ENCODE measurements at regions not wholly inside any gene's neighbourhood (a gene's known extent, or its start where the extent isn't known, plus 50 kb on each side); places are given as distances from the start of the nearest gene placed in this dataset.

DNA sequence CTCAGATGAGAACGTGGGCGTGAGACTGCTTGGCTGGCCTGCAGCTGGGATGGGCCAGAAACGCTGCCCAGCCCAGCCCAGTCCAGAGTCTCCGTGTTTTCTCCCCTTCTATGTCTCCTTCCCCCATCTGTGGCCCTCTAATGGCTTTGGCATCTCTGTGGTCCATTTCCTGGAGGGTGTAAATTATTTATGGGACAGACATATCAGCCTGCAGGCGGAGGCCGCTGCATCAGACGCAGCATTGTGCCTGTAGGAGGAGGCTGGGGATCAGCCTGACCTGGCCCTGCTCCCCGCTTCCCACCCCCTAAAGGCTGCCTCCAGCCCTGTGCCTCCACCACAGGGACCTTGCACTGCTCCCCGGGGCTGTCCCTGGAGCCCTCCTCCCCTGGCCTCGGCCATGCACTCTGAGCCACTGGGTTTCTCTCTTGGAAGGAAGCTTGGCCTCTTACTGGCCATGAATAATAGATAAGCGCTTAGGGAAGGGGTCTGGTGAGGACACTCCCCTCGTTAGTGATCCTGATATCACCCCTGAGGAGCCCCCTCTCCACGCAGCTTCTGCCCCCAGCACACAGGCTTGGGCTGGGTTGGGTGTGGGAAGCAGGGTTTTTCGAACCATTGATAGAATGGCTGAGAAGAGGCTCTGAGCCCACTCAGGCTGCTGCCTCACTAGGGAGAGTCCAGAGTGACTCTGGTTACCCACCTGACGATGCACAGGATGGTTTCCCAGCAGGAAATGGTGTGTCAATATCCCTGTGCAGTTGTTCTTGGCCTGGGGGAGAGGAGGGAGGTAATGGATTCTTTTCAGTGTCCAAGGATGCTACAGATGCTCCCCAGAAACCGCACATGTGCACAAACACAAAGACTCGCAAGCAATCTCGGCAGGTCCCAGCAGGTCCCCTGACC is 185.5 kb downstream of the MYCN start:
- no peak for DNase-seq

DNA sequence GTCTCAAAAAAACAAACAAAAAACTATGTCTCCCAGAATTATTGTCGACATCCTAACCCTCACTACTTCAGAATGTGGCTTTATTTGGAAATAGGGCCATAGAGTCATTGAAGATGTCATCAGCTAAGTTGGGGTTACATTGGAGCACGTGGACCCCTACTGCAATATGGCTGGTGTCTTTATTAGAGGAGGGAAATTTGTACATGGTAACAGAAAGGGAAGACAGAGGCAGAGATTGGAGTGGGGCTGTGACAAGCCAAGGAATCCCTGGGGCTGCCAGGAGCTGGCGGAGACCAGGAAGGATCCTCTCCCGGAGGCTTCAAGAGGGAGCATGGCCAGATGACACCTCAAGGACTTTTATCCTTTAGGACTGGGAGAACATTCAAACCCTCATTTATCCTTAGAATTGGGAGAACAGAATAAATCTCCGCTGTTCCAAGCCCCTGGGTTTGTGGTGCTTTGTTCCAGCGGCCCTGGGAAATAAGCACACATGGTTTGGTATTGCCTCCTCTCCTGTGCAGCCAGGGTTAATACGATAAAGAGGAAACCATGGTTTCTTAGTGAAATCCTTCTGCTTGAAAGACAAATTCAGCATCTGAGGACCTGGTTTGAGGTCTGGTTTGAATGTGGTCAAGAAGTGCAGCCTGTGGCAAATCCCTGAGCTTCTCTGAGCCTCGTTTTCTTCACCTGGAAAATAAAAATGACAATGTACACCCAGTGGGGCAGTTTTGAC is 184.7 kb downstream of the MYCN start:
- DNase-seq = no peak

DNA sequence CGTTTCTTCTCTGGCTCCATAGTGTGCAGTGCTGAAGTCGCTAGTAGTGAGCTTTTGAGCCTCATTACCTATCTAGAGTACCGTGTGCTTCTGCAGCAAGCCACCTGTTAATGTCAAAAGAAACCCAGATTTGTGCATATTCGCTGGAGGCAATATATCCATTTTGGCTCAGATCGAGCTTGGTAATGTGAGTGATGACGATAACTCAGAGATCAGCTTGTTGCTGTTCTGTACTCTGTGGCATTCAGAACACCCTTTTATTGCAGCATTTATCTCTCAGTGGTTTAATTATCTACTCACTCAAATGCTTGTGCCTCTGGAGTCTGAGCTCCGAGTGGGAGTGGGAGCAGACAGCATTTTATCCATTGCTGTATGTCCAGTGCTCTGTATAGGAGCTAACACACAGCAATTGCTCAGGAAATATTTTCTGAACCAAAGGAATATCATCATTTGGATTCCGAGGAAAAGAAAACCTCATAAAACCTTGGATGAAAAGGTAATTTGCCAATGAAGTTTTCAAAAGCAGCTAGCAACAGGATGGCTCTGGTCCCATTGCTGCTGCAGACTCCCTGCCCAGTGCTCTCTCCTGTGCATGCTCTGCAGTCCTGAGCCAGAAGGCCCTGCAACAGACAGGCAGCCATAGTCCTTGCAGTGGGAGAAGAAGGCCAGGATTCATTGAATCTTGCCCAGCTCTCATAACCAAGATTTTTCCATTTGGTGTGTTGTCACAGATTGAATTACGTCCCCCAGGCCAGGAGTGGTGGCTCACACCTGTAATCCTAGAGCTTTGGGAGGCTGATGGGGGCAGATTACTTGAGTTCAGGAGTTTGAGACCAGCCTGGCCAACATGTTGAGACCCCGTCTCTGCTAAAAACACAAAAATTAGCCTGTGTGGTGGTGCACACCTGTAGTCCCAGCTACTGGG is 183.8 kb downstream of the MYCN start:
- no peak for DNase-seq

DNA sequence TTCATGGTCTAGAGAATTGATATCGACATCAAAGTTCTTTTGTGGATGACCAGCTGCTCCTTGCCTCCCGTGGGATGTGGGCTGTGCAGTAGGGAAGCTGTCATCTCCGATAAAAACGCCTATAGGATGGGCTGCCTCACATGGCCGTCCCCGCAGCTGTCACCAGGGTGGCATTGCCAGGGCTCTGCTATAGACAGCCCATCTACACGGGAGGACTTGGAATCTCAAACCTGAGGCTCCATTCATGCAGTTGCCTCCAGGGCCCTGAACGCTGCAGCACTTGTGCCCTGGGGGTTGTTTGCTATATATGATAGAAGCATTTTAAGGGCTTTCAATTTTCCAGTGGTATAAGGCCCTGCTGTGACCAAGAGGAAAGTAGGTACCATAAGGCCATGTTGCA is 183.1 kb downstream of the MYCN start:
- DNase-seq = no peak

DNA sequence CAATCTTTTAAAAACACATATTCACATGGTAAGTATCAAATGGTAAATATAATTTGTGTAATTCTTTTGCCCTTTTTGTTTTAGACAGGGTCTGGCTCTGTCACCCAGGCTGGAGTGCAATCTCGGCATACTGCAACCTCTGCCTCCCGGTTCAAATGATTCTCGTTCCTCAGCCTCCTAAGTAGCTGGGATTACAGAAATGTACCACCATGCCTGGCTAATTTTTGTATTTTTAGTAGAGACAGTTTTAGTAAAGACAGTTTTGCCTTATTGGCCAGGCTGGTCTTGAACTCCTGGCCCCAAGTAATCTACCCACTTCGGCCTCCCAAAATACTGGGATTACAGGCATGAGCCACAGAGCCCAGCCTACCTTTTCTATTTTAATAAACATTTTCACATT is 182.2 kb downstream of the MYCN start:
- DNase-seq = no peak

DNA sequence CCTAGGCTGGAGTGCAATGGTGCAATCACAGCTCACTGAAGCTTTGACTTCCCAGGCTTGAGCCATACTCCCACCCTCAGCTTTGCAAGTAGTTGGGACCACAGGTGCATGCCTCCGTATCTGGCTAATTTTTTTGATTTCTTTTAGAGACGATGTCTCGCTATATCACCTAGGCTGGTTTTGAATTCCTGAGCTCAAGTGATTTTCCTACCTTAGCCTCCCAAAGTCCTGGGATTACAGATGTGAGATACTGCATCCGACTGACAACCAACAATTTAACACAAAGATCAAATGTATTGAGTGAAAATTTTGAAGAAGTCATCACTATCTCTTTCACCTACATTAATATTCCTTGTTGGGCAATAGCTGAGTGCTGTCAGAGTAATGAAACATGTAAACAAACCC is 181.6 kb downstream of the MYCN start:
- no peak for DNase-seq

DNA sequence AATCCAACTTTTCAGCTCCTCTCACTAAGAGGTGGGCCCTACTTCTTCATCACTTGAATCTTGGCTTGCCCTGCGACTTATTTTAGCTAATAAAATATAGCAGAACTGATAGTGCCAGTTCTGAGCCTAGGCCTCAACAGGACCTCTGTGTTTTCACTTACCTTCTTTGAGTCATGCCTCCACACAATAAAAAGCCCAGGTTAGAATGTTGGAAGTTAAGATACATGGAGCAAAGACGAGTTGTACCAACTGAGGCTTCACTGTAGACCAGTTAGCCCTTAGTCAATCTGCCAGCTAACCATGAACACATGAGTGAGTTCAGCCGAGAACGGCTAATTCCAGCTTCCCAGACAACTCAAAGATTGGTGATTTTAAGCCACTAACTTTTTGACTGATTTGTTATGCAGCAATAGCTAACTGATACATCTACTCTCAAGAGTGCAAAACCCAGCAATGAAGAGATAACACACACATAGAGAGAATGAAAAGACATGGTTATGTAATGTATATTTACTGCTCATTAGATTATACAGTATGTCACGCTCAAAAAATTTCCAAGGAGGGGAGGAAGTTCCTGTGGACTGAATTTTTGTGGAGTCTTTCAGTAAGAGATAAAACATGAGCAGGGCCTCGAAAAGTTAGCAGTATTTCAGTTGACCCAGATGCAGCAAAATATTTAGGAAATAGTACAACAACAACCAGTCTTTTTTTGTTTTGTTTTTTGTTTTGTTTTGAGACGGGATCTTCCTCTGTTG is 181.1 kb downstream of the MYCN start:
- DNase-seq = no peak

DNA sequence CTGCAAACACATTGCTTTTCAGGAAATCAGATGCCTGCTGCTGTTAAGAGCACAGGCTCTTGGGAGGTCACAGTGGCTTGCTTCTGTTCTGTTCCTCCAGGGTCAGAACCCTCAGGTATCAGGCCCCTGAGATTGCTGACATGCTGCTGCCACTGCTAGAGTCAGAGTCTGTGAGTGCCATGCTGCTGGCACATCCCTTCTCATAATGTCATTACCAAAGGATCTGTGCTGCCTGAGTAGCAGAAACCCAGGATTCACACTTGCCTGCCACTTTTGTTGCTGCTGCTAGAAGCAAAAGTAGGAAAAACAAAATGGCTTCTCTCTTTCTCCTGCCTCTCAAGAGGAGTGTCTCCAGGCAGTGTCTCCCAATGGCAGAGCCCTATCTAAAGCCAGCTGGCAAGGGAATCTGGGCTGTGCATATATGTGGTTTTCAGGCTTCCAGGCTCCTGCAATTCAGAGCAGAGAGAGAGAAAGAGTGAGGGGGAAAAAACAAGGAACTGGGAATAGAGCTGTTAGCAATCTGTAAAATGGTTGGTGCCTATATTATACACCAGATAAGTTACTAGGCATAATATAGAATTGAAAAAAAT is 180.3 kb downstream of the MYCN start:
- DNase-seq = no peak

DNA sequence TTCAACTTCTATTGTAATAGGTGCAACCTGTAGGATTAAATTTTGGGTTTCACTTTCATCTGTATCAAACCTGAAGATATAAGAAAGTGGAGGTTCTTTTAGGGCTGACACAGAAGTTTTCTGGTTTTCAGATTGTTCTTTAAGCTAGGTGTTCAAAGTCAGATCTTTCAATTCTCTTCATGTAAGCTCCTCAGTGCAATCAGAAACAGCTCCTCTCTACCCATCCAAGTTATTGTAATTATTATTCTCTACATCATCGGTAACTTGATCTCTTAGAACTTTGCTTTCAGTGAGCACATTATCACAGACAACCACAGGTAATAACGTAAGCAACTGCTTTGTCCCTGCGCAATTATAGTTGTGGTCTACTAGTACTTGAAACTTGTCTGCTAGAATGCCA is 179.4 kb downstream of the MYCN start:
- no peak for DNase-seq

DNA sequence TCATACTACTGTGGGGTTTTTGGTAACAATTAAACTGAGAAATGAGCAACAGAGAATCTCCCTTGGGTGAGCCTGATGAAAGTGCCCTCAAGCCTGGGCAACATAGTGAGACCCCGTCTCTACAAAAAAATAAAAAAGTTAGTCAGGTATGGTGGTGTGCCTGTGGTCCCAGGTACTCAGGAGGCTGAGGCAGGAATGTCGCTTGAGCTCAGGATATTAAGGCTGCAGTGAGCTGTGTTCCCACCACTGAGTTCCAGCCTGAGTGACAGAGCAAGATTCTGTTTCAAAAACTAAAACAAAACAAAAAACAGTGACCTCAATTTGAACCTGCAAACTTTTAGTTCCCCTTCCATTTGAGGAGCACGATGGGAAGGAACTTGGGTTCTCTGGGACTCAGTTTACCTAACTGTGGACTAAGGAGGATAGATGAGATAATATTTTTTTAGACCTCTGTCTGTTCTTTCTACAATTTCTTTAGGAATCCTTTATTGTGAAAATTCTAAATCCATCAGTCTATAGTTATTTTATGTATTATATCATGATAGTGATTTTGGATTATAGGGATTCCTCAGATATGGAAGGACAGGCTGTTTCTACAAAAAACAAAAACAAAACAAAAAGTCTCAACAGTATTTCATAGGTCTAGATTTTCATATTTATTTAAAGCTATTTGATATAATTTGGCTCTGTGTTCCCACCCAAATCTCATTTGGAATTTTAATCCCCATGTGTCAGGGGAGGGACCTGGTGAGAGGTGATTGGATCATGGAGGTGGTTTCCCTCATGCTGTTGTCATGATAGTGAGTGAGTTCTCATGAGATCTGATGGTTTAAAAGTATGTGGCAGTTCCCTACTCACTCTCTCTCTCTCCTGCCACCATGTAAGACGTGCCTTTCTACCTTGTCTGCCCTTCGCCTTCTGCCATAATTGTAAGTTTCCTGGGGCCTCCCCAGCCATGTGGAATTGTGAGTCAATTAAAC is 178.6 kb downstream of the MYCN start:
- DNase-seq = no peak

DNA sequence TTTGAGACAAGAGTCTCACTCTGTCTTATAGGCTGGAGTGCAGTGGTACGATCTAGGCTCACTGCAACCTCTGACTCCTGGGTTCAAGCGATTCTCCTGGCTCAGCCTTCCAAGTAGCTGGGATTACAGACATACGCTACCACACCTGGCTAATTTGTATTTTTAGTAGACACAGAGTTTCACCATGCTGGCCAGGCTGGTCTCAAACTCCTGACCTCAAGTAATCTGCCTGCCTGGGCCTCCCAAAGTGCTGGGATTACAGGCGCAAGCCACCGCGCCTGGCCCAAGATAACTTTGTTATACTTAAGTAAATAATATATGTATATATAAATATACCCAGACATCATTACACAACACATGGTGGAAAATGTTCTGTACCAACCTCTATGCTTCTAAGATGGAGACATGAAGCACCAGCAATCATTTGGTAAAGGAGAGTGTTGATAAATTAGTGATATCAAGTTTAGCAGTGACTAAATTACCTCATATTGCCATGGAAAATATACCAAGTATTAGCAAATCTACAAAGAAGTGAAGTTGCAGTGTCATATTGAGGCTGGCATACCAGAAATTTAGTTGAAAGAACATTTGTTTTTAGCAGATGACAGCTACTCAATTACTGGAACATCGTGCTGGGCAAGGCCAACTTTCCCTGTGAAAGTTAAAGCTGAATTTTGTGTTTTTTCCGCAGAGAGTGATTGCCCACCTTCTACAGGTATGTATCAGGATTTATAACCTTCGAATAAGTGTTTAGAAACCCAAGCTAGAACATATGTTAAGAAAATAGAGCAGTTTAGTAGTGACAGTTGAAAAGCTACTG is 177.7 kb downstream of the MYCN start:
- no peak for DNase-seq

DNA sequence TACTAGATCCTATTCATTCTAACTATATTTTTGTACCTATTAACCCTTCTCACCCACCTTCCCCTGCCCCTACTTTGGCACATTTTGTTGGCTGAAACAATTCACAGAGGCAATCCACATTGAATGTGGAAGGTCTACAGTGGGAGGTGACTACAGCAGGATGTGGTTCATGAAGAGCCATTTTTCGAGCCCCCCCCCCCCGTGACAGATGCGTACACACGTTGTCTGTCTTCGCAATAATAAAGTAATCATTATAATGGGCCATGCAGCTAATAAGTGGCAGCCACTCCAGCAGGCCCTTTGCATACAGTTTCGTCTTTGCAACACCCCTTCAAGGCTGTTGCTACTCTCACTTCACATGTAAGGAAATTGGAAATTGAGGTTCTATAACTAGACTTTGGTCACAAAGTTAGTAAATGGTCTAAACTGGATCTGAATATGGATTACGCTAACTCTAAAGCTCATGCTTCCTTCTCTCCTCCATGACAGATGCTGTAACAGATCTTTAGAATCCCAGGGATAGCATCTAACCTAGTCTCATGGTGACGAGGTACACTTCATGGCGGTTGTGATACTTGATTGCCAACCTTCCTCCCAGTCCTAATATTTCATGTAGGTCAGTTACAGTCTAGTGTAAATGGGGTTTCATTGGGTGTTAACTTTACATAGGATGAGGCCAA is 176.8 kb downstream of the MYCN start:
- DNase-seq = no peak

DNA sequence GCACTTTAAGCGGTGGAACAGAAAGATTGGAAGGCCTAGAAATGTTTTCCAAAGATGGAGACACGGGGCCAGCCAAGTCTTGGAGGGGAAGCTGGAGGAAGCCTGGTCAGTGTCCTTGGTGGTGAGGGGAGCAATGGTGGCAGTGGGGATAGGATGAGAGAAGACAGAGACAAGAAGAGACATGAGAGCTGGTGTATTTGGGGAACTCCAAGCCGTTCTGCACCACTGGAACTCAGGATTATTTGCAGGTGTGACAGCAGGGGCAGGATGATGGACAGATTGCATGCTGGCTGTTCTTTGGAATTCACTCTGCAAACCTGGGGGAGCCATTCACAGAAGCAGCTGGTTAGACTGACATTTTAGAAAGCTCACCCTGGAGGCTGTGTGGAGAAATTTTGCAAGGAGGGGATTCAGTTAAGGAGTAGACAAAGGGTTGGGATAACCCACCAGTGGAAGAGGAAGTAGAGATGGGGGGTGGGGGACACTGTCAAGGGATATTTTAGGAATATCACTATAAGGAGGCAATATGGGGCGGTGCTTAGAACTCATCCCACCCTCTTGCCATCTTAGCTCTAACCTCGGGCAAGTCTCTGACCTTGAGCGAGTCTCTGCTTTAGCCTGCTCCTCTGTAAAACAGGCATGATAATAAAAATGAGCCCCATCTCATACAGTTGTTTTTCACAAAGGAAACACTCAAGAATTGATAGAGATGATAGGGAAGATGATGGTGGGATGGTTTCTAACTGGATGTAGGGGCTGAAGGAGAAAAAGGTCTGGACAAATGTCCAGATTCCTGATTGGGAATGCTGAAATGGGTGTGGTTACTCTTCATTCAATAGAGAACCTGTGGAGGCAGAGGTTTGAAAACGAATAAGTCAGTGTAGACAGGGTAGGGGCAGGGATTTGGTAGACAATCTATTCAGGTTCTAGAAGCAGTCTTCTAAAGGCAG is 175.8 kb downstream of the MYCN start:
- DNase-seq = no peak

DNA sequence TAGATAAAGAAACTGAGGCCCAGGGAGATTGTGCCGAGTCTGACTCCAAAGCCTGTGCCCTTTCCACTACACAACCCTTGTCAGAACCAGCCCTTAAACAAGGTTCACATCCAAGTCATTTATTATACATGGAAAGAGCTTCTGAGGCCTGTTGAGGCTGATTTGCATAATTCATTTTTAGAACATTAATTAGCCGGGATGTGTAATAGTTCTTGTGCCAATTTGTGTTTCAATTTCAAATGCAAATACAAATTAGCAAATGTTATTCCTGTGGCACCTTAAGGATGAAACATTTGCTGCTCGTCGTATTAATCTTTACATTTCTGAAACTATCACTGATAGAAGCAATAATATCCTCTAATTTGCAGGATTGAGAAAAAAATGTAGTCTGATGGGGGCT is 174.9 kb downstream of the MYCN start:
- DNase-seq = no peak

DNA sequence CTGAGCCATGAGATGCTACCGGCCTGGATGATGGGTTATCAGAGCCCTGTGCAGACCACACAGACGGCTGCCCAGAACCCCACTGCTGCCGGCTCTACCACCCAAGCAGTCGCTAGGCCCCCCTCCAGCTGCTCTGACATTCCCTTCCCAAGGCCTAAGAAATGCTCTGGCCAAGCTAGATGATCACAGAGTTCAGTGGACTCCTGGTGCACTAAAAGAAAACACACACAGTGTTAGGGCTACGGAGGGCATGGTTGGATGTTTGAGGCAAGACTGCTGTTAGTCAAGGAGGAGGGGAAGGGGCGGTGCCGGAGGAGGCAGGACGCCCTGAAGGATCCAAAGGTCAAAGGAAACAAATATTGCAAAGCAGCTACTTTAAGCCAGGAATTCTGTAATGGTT is 174.5 kb downstream of the MYCN start:
- no peak for DNase-seq

DNA sequence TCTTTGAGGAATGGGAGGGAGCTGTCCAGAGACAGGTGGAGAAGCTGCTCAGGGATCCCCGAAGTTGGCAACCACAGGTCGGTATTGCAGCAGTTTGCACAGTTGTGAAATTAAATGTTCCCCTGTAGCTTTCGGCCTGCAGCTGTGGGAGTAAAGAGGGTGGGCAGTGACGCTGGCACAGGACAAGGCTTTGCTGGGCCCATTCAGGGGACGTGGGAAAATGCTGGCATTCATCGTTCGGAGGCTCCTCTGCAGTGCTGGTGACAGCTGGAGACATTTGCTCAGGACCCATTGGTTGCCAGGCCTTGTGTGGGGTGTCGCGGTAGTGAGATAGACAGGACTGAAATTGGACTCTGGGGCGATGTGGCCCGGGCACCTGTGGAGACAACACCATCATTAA is 173.7 kb downstream of the MYCN start:
- DNase-seq = no peak

DNA sequence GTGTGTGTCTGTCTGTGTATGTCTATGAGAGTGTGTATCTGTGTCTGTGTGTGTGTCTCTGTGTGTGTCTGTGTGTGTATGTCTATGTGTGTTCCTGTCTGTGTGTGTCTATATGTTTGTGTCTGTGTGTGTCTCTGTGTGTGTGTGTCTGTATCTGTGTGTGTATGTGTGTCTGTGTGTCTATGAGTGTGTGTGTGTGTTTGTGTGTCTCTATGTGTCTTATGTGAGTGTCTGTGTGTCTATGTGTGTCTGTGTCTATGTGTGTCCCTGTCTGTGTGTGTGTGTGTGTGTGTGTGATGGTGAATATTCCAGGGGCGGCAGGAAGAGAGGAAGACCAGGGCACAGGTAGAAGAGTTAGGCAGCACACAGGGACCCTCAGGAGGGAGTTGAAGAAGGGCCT is 173.2 kb downstream of the MYCN start:
- no peak for DNase-seq

DNA sequence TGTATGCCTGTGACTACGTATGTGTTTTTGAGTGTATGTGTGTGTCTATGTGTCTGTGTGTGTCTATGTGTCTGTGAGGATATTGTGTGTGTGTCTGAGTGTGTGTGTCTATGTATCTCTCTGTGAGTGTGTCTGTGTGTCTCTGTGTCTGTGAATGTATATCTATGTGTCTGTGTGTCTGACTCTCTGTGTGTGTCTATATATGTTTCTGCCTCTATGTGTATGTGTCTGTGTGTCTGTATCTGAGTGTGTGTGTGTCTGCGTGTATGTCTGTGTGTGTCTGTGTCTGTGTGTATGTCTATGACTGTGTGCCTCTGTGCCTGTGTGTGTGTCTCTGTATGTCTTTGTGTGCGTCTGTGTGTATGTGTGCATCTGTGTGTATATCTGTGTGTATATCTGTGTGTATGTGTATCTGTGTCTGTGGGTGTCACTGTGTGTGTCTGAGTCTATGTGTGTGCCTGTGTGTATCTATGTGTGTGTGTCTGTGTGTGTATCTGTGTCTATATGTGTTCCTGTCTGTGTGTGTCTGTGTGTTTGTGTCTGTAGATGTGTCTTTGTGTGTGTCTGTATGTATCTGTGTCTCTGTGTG is 172.7 kb downstream of the MYCN start:
- DNase-seq = no peak

Data from CD4-positive, alpha-beta T cell treated with Interferon gamma for 1 hour (primary cell).